ENCODE measurements at regions not wholly inside any gene's neighbourhood (a gene's known extent, or its start where the extent isn't known, plus 50 kb on each side); places are given as distances from the start of the nearest gene placed in this dataset.

DNA sequence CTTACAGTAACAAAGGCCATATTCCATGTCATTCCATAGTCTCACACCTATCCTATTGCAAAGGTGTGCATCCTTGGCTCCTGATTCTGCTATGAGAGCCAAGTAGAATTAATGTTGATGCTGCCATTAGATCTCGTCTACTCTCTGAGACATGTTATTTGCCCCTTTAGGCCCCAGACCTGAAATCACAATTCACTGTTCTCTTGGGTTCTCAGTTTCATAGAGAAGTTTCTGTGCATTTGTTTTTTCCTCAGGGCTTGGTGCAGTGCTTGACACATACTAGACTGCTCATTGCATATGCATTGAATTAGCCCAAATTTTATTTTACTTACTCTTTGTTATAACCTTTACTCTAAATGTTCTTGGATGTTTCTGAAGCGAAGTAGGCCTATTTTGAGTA lies 265.7 kb downstream of the JRKL start:
- H3K4me2 ChIP-seq (replicated peaks; ENCODE audit: low read depth, low read length, poor library complexity, severe bottlenecking), result no peak overlapping the region
- intact Hi-C loops (cut with micrococcal nuclease), result no loop called here
- no peak overlapping the region for H2AFZ ChIP-seq (ENCODE audit: insufficient read depth, low read depth, low read length, poor library complexity, severe bottlenecking)
- ChIA-PET CTCF (no interaction called here), POLR2A (no interaction called here)
- H4K20me1 ChIP-seq (ENCODE audit: control insufficient read depth, insufficient read depth, low read length, poor library complexity, severe bottlenecking), result no peaks in the 10 kb centered on the region
- no peaks in the 10 kb centered on the region for H3K4me1 ChIP-seq (ENCODE audit: control insufficient read depth in 2 of 2, insufficient read depth in 2 of 2, low read length in 2 of 2)
- no CpG with 5 or more reads among the region's 2 CpGs for WGBS (ENCODE audit: insufficient coverage)
- no peak overlapping the region for H3K4me3 ChIP-seq (ENCODE audit: control extremely low read depth in 1 of 5, extremely low read depth in 1 of 5, insufficient read depth in 1 of 5, low read depth in 2 of 5, low read length in 4 of 5)
- no peaks in the 10 kb centered on the region for H3K27me3 Mint-ChIP-seq
- H3K27me3 ChIP-seq (replicated peaks in 1 of 4; ENCODE audit: control extremely low read depth in 1 of 4, control insufficient read depth in 3 of 4, insufficient read depth in 4 of 4, low read length in 3 of 4), result no peaks in the 10 kb centered on the region
- no peaks in the 10 kb centered on the region for H3K4me1 Mint-ChIP-seq
- no peak for DNase-seq
- H3K9me3 ChIP-seq (ENCODE audit: control extremely low read depth in 1 of 3, control insufficient read depth in 2 of 3, insufficient read depth in 1 of 3, low read length in 2 of 3), result no peaks in the 10 kb centered on the region
- no peak overlapping the region for H3K4me3 Mint-ChIP-seq
- ATAC-seq (ENCODE audit: low read depth), result no peak
- no peaks in the 10 kb centered on the region for H3K9me3 Mint-ChIP-seq (ENCODE audit: insufficient read depth)
- TF ChIP-seq, protein P1, sequence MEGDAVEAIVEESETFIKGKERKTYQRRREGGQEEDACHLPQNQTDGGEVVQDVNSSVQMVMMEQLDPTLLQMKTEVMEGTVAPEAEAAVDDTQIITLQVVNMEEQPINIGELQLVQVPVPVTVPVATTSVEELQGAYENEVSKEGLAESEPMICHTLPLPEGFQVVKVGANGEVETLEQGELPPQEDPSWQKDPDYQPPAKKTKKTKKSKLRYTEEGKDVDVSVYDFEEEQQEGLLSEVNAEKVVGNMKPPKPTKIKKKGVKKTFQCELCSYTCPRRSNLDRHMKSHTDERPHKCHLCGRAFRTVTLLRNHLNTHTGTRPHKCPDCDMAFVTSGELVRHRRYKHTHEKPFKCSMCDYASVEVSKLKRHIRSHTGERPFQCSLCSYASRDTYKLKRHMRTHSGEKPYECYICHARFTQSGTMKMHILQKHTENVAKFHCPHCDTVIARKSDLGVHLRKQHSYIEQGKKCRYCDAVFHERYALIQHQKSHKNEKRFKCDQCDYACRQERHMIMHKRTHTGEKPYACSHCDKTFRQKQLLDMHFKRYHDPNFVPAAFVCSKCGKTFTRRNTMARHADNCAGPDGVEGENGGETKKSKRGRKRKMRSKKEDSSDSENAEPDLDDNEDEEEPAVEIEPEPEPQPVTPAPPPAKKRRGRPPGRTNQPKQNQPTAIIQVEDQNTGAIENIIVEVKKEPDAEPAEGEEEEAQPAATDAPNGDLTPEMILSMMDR (IDR thresholded peaks at IDR 0.05), result no peak
- TF ChIP-seq EZH2 (IDR thresholded peaks at IDR 0.05; ENCODE audit: borderline replicate concordance, insufficient read depth, low read depth, low read length, poor library complexity, severe bottlenecking), result no peak
- no peak overlapping the region for H3K27ac ChIP-seq (ENCODE audit: low read length in 2 of 2)
- H3K36me3 ChIP-seq (replicated peaks in 1 of 2; ENCODE audit: control extremely low read depth in 1 of 2, control insufficient read depth in 1 of 2, extremely low read depth in 1 of 2, insufficient read depth in 2 of 2, low read length in 1 of 2), result no peaks in the 10 kb centered on the region
- no peak overlapping the region for H3K27ac Mint-ChIP-seq
- no peaks in the 10 kb centered on the region for H3K79me2 ChIP-seq (ENCODE audit: control insufficient read depth, insufficient read depth, low read length)
- no peak overlapping the region for H3K9ac ChIP-seq (ENCODE audit: low read length)

DNA sequence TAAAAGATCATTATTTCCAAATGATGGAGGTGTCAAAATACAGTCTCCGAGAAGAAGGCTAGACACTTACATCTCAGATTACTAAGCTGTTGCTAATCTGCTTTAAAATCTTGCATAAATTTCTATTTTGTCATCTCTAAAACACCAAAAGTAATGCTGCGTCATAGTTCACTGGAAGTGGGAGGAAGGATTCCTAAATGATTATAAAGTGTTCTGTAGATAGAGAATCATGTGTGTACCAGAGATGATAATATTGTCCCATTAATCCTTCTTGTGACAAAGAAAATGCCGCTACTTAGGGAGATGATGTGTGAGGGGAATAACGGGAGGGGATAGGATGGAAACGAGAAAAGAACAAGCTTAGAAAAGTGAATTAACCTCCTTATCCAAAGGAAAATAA lies 268.6 kb downstream of the JRKL start:
- TF ChIP-seq EZH2 (IDR thresholded peaks at IDR 0.05; ENCODE audit: borderline replicate concordance, insufficient read depth, low read depth, low read length, poor library complexity, severe bottlenecking), result no peak
- TF ChIP-seq, protein P1 (IDR thresholded peaks at IDR 0.05), result no peak
- CTCF ChIA-PET, result interaction anchor here (1.1 kb wide), 1 partner anchor 9 kb away, joined by 3 read pairs; no protein-coding TSS in a partner anchor
- Mint-ChIP-seq H3K27me3 (no peaks in the 10 kb centered on the region), H3K27ac (no peak overlapping the region), H3K4me1 (no peaks in the 10 kb centered on the region), H3K9me3 (ENCODE audit: insufficient read depth) (no peaks in the 10 kb centered on the region), H3K4me3 (no peak overlapping the region)
- H3K9me3 ChIP-seq (ENCODE audit: control extremely low read depth in 1 of 3, control insufficient read depth in 2 of 3, insufficient read depth in 1 of 3, low read length in 2 of 3), result no peaks in the 10 kb centered on the region
- H3K4me1 ChIP-seq (ENCODE audit: control insufficient read depth in 2 of 2, insufficient read depth in 2 of 2, low read length in 2 of 2), result no peaks in the 10 kb centered on the region
- ATAC-seq (ENCODE audit: low read depth) (no peak), DNase-seq (no peak)
- intact Hi-C loops (cut with micrococcal nuclease), result no loop called here
- no CpG with 5 or more reads among the region's 5 CpGs for WGBS (ENCODE audit: insufficient coverage)
- H3K79me2 ChIP-seq (ENCODE audit: control insufficient read depth, insufficient read depth, low read length), result no peaks in the 10 kb centered on the region
- H3K4me3 ChIP-seq (ENCODE audit: control extremely low read depth in 1 of 5, extremely low read depth in 1 of 5, insufficient read depth in 1 of 5, low read depth in 2 of 5, low read length in 4 of 5), result no peak overlapping the region
- H3K27ac ChIP-seq (ENCODE audit: low read length in 2 of 2), result no peak overlapping the region
- no peak overlapping the region for H3K9ac ChIP-seq (ENCODE audit: low read length)
- no peak overlapping the region for H3K4me2 ChIP-seq (replicated peaks; ENCODE audit: low read depth, low read length, poor library complexity, severe bottlenecking)
- H4K20me1 ChIP-seq (ENCODE audit: control insufficient read depth, insufficient read depth, low read length, poor library complexity, severe bottlenecking), result no peaks in the 10 kb centered on the region
- H2AFZ ChIP-seq (ENCODE audit: insufficient read depth, low read depth, low read length, poor library complexity, severe bottlenecking), result no peak overlapping the region
- POLR2A ChIA-PET, result no interaction called here
- no peaks in the 10 kb centered on the region for H3K27me3 ChIP-seq (replicated peaks in 1 of 4; ENCODE audit: control extremely low read depth in 1 of 4, control insufficient read depth in 3 of 4, insufficient read depth in 4 of 4, low read length in 3 of 4)
- H3K36me3 ChIP-seq (replicated peaks in 1 of 2; ENCODE audit: control extremely low read depth in 1 of 2, control insufficient read depth in 1 of 2, extremely low read depth in 1 of 2, insufficient read depth in 2 of 2, low read length in 1 of 2), result no peaks in the 10 kb centered on the region
